Neural crest cell (in vitro differentiated cells): ENCODE measurements at regions not wholly inside any gene's neighbourhood (a gene's known extent, or its start where the extent isn't known, plus 50 kb on each side); places are given as distances from the start of the nearest gene placed in this dataset.
A peak's percentile ranks its signal among the peaks of the same experiment; 100 is the strongest.

ENCODE experiments used
- DNase-seq: peaks from one replicate; pipeline ENCODE4 v3.0.0; 2021; ENCODE audit warnings: low read depth, mixed read lengths, low spot score
- H3K27ac Mint-ChIP-seq: one replicate; pipeline ENCODE4 v1.8.0; 2021; ENCODE audit warnings: mild to moderate bottlenecking, mixed read lengths; ENCODE audit not compliant: unreplicated experiment
- H3K27me3 Mint-ChIP-seq: 2 replicates; pipeline ENCODE4 v1.8.0; 2021; ENCODE audit warnings: low read depth, mild to moderate bottlenecking, mixed read lengths
- H3K36me3 Mint-ChIP-seq: 2 replicates; pipeline ENCODE4 v1.8.0; 2021; ENCODE audit warnings: low read depth, mild to moderate bottlenecking, mixed read lengths
- H3K4me1 Mint-ChIP-seq: 2 replicates; pipeline ENCODE4 v1.8.0; 2021; ENCODE audit warnings: mixed read lengths
- H3K4me3 Mint-ChIP-seq: one replicate; pipeline ENCODE4 v1.8.0; 2021; ENCODE audit warnings: mild to moderate bottlenecking, mixed read lengths
- H3K9me3 Mint-ChIP-seq: 2 replicates; pipeline ENCODE4 v1.8.0; 2021; ENCODE audit warnings: mixed read lengths
- TF ChIP-seq, protein P1 (sequence below): fragments of 200-600 bp; sonication (generic); conservative IDR thresholded peaks from 2 replicates; pipeline ENCODE4 v1.5.0; 2021; ENCODE audit warnings: antibody characterized with exemption, mild to moderate bottlenecking

- H3K27ac Mint-ChIP-seq = peak overlapping the region; percentile 12
- no peaks in the 10 kb centered on the region for H3K9me3 Mint-ChIP-seq
- TF ChIP-seq, protein P1, sequence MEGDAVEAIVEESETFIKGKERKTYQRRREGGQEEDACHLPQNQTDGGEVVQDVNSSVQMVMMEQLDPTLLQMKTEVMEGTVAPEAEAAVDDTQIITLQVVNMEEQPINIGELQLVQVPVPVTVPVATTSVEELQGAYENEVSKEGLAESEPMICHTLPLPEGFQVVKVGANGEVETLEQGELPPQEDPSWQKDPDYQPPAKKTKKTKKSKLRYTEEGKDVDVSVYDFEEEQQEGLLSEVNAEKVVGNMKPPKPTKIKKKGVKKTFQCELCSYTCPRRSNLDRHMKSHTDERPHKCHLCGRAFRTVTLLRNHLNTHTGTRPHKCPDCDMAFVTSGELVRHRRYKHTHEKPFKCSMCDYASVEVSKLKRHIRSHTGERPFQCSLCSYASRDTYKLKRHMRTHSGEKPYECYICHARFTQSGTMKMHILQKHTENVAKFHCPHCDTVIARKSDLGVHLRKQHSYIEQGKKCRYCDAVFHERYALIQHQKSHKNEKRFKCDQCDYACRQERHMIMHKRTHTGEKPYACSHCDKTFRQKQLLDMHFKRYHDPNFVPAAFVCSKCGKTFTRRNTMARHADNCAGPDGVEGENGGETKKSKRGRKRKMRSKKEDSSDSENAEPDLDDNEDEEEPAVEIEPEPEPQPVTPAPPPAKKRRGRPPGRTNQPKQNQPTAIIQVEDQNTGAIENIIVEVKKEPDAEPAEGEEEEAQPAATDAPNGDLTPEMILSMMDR = no peak
- H3K4me1 Mint-ChIP-seq = peaks cover 41% of the 10 kb centered on the region
- peaks cover 2% of the 10 kb centered on the region for H3K27me3 Mint-ChIP-seq
- H3K36me3 Mint-ChIP-seq = no peaks in the 10 kb centered on the region
- DNase-seq = no peak
- H3K4me3 Mint-ChIP-seq = no peak overlapping the region
Observed at GRCh38 chr10:78306358-78306757, 272.7 kb downstream of the RPS24 start.

DNA sequence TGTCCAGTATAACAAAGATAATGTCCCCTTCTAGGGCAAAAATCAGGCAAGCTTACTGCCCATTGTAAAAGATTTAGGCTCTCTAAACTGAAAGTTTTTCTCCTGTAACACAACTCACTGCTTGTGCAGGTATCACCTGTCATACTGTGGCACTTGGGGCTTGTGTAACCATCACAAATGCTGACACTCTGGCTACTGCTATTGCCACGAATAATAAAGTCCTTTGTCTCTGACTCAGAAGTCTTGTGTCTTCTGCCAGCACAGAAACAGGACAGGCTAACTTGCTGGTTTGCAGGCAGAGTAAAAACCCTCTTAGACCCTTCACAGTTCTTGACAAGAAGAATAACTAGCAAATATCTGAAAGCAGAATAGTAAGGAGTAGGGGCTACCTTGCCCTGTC, 273.9 kb downstream of the RPS24 start:
- H3K36me3 Mint-ChIP-seq = no peaks in the 10 kb centered on the region
- DNase-seq = no peak
- peaks cover 34% of the 10 kb centered on the region for H3K4me1 Mint-ChIP-seq
- H3K27ac Mint-ChIP-seq = no peak overlapping the region
- peaks cover 2% of the 10 kb centered on the region for H3K27me3 Mint-ChIP-seq
- TF ChIP-seq, protein P1 = no peak
- H3K4me3 Mint-ChIP-seq = no peak overlapping the region
- no peaks in the 10 kb centered on the region for H3K9me3 Mint-ChIP-seq

- Mint-ChIP-seq H3K4me1 (peaks cover 24% of the 10 kb centered on the region), H3K27ac (no peak overlapping the region), H3K9me3 (no peaks in the 10 kb centered on the region), H3K36me3 (no peaks in the 10 kb centered on the region), H3K4me3 (no peak overlapping the region), H3K27me3 (peaks cover 2% of the 10 kb centered on the region)
- TF ChIP-seq, protein P1 = no peak
- no peak for DNase-seq
Observed at GRCh38 chr10:78309536-78310237, 276.0 kb downstream of the RPS24 start.

GRCh38 chr10:78310481-78311080, 276.9 kb downstream of the RPS24 start:
- Mint-ChIP-seq H3K27me3 (peaks cover 2% of the 10 kb centered on the region), H3K4me3 (no peak overlapping the region), H3K4me1 (peaks cover 21% of the 10 kb centered on the region), H3K9me3 (no peaks in the 10 kb centered on the region), H3K36me3 (no peaks in the 10 kb centered on the region), H3K27ac (no peak overlapping the region)
- TF ChIP-seq, protein P1 = no peak
- DNase-seq = no peak

- no peaks in the 10 kb centered on the region for H3K36me3 Mint-ChIP-seq
Observed at GRCh38 chr10:78312197-78313047, 278.8 kb downstream of the RPS24 start.

More at GRCh38 chr10:78312197-78313047, 278.8 kb downstream of the RPS24 start:
- H3K4me3 Mint-ChIP-seq = no peak overlapping the region
- DNase-seq = no peak
- peaks cover 23% of the 10 kb centered on the region for H3K4me1 Mint-ChIP-seq
- TF ChIP-seq, protein P1 = no peak
- H3K27ac Mint-ChIP-seq = no peak overlapping the region
- H3K9me3 Mint-ChIP-seq = no peaks in the 10 kb centered on the region
- H3K27me3 Mint-ChIP-seq = no peaks in the 10 kb centered on the region
